CD1c-positive myeloid dendritic cell (primary cell): ENCODE measurements at regions not wholly inside any gene's neighbourhood (a gene's known extent, or its start where the extent isn't known, plus 50 kb on each side); places are given as distances from the start of the nearest gene placed in this dataset.
A peak's percentile ranks its signal among the peaks of the same experiment; 100 is the strongest.

ENCODE experiments used
- DNase-seq: peaks from one replicate; pipeline ENCODE4 v3.0.0-alpha.2; 2016; ENCODE audit errors: extremely low spot score

- DNase-seq, result no peak
These were observed 1018.5 kb downstream of the LRFN5 start for GRCh38 chr14:42624980-42625761.

GRCh38 chr14:42617005-42617404 lies 1010.3 kb downstream of the LRFN5 start:
- no peak for DNase-seq

- no peak for DNase-seq
These were observed 1000.2 kb downstream of the LRFN5 start for GRCh38 chr14:42606839-42607238.

- no peak for DNase-seq
These were observed 995.7 kb downstream of the LRFN5 start for GRCh38 chr14:42602336-42602845.

GRCh38 chr14:42572032-42572431 lies 965.4 kb downstream of the LRFN5 start:
- DNase-seq, result no peak

GRCh38 chr14:42569227-42569626 lies 962.6 kb downstream of the LRFN5 start:
- DNase-seq, result no peak

- DNase-seq, result peak; percentile 9
These were observed 958.9 kb downstream of the LRFN5 start for GRCh38 chr14:42565556-42565955.

GRCh38 chr14:42563313-42563712 lies 956.6 kb downstream of the LRFN5 start:
- no peak for DNase-seq

GRCh38 chr14:42556551-42556950 lies 949.9 kb downstream of the LRFN5 start:
- DNase-seq, result no peak

- DNase-seq, result no peak
These were observed 948.7 kb downstream of the LRFN5 start for GRCh38 chr14:42555365-42555764.

- no peak for DNase-seq
These were observed 947.4 kb downstream of the LRFN5 start for GRCh38 chr14:42554091-42554490.

GRCh38 chr14:42550310-42550709 lies 943.6 kb downstream of the LRFN5 start:
- DNase-seq, result no peak

GRCh38 chr14:42548349-42548748 lies 941.7 kb downstream of the LRFN5 start:
- DNase-seq, result no peak

GRCh38 chr14:42545636-42546035 lies 939.0 kb downstream of the LRFN5 start:
- no peak for DNase-seq

GRCh38 chr14:42541535-42542001 lies 934.9 kb downstream of the LRFN5 start:
- DNase-seq, result no peak

- no peak for DNase-seq
These were observed 928.7 kb downstream of the LRFN5 start for GRCh38 chr14:42535397-42535796.

GRCh38 chr14:42533476-42533875 lies 926.8 kb downstream of the LRFN5 start:
- DNase-seq, result no peak

GRCh38 chr14:42532194-42532593 lies 925.5 kb downstream of the LRFN5 start:
- no peak for DNase-seq

- DNase-seq, result no peak
These were observed 920.5 kb downstream of the LRFN5 start for GRCh38 chr14:42527141-42527540.

GRCh38 chr14:42523666-42524065 lies 917.0 kb downstream of the LRFN5 start:
- no peak for DNase-seq

- DNase-seq, result no peak
These were observed 911.3 kb downstream of the LRFN5 start for GRCh38 chr14:42517806-42518500.

GRCh38 chr14:42513837-42514236 lies 907.2 kb downstream of the LRFN5 start:
- DNase-seq, result no peak

- no peak for DNase-seq
These were observed 903.4 kb downstream of the LRFN5 start for GRCh38 chr14:42510071-42510470.
